ENCODE measurements at regions not wholly inside any gene's neighbourhood (a gene's known extent, or its start where the extent isn't known, plus 50 kb on each side); places are given as distances from the start of the nearest gene placed in this dataset.

- TF ChIP-seq ZC3H10 (CRISPR knock-in tag; IDR thresholded peaks at IDR 0.05) (no peak), ESRRG (CRISPR knock-in tag; IDR thresholded peaks at IDR 0.05) (no peak), TCF4 (CRISPR knock-in tag; IDR thresholded peaks at IDR 0.05; ENCODE audit: borderline replicate concordance) (no peak), ZFP3 (CRISPR knock-in tag; IDR thresholded peaks at IDR 0.05) (no peak), ARNTL (CRISPR knock-in tag; IDR thresholded peaks at IDR 0.05; ENCODE audit: borderline replicate concordance, low read depth) (no peak), GLIS3 (CRISPR knock-in tag; IDR thresholded peaks at IDR 0.05) (no peak), OSR1 (CRISPR knock-in tag; IDR thresholded peaks at IDR 0.05) (no peak), TOX (CRISPR knock-in tag; IDR thresholded peaks at IDR 0.05; ENCODE audit: borderline replicate concordance) (no peak), CSDC2 (CRISPR knock-in tag; IDR thresholded peaks at IDR 0.05) (no peak)
- TF ChIP-seq, protein P1, sequence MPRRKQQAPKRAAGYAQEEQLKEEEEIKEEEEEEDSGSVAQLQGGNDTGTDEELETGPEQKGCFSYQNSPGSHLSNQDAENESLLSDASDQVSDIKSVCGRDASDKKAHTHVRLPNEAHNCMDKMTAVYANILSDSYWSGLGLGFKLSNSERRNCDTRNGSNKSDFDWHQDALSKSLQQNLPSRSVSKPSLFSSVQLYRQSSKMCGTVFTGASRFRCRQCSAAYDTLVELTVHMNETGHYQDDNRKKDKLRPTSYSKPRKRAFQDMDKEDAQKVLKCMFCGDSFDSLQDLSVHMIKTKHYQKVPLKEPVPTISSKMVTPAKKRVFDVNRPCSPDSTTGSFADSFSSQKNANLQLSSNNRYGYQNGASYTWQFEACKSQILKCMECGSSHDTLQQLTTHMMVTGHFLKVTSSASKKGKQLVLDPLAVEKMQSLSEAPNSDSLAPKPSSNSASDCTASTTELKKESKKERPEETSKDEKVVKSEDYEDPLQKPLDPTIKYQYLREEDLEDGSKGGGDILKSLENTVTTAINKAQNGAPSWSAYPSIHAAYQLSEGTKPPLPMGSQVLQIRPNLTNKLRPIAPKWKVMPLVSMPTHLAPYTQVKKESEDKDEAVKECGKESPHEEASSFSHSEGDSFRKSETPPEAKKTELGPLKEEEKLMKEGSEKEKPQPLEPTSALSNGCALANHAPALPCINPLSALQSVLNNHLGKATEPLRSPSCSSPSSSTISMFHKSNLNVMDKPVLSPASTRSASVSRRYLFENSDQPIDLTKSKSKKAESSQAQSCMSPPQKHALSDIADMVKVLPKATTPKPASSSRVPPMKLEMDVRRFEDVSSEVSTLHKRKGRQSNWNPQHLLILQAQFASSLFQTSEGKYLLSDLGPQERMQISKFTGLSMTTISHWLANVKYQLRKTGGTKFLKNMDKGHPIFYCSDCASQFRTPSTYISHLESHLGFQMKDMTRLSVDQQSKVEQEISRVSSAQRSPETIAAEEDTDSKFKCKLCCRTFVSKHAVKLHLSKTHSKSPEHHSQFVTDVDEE (CRISPR knock-in tag; IDR thresholded peaks at IDR 0.05), result no peak
Measured at GRCh38 chr5:124580512-124580911, 165.9 kb downstream of the ZNF608 start (continued).

- TF ChIP-seq ZNF70 (CRISPR knock-in tag; IDR thresholded peaks at IDR 0.05), result no peak
- TF ChIP-seq ZC3H10 (CRISPR knock-in tag; IDR thresholded peaks at IDR 0.05), result no peak
- no peak for ATAC-seq
Measured at GRCh38 chr5:124576848-124577409, 169.5 kb downstream of the ZNF608 start.

DNA sequence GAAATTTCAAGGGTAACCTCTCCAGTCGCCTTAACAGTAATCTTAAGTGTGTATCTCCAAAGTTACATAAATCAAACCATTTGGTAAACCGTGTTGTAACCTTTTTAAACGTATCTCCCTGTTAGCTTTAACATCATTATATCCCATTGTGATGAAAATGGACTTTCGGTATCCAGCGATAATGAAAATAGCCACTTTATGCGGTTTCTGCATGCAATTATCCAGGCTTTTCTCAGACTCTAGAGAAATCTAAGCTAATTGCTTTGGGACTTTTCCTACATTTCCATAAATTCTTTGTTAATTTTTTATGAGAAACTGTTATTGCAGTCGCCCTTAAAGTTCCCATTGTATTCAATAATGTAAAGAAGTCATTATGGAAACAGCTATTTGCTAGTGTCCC lies 170.7 kb downstream of the ZNF608 start:
- TF ChIP-seq PPARA (CRISPR knock-in tag; IDR thresholded peaks at IDR 0.05; ENCODE audit: borderline replicate concordance) (no peak), ESRRG (CRISPR knock-in tag; IDR thresholded peaks at IDR 0.05) (no peak), ZFP30 (CRISPR knock-in tag; IDR thresholded peaks at IDR 0.05) (no peak), ZNF8 (CRISPR knock-in tag; IDR thresholded peaks at IDR 0.05) (no peak), SNAI2 (CRISPR knock-in tag; IDR thresholded peaks at IDR 0.05) (no peak), ZNF70 (CRISPR knock-in tag; IDR thresholded peaks at IDR 0.05) (no peak), ISL1 (CRISPR knock-in tag; IDR thresholded peaks at IDR 0.05) (no peak), ZFP3 (CRISPR knock-in tag; IDR thresholded peaks at IDR 0.05) (no peak), TOX (CRISPR knock-in tag; IDR thresholded peaks at IDR 0.05; ENCODE audit: borderline replicate concordance) (no peak), CSDC2 (CRISPR knock-in tag; IDR thresholded peaks at IDR 0.05) (no peak), GLIS3 (CRISPR knock-in tag; IDR thresholded peaks at IDR 0.05) (no peak), ARNTL (CRISPR knock-in tag; IDR thresholded peaks at IDR 0.05; ENCODE audit: borderline replicate concordance, low read depth) (no peak), OSR1 (CRISPR knock-in tag; IDR thresholded peaks at IDR 0.05) (no peak), BACH2 (CRISPR knock-in tag; IDR thresholded peaks at IDR 0.05; ENCODE audit: borderline replicate concordance) (no peak)
- TF ChIP-seq, protein P2, sequence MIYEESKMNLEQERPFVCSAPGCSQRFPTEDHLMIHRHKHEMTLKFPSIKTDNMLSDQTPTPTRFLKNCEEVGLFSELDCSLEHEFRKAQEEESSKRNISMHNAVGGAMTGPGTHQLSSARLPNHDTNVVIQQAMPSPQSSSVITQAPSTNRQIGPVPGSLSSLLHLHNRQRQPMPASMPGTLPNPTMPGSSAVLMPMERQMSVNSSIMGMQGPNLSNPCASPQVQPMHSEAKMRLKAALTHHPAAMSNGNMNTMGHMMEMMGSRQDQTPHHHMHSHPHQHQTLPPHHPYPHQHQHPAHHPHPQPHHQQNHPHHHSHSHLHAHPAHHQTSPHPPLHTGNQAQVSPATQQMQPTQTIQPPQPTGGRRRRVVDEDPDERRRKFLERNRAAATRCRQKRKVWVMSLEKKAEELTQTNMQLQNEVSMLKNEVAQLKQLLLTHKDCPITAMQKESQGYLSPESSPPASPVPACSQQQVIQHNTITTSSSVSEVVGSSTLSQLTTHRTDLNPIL (CRISPR knock-in tag; IDR thresholded peaks at IDR 0.05; ENCODE audit: low read depth), result no peak
- TF ChIP-seq, protein P3, sequence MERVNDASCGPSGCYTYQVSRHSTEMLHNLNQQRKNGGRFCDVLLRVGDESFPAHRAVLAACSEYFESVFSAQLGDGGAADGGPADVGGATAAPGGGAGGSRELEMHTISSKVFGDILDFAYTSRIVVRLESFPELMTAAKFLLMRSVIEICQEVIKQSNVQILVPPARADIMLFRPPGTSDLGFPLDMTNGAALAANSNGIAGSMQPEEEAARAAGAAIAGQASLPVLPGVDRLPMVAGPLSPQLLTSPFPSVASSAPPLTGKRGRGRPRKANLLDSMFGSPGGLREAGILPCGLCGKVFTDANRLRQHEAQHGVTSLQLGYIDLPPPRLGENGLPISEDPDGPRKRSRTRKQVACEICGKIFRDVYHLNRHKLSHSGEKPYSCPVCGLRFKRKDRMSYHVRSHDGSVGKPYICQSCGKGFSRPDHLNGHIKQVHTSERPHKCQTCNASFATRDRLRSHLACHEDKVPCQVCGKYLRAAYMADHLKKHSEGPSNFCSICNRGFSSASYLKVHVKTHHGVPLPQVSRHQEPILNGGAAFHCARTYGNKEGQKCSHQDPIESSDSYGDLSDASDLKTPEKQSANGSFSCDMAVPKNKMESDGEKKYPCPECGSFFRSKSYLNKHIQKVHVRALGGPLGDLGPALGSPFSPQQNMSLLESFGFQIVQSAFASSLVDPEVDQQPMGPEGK (CRISPR knock-in tag; IDR thresholded peaks at IDR 0.05; ENCODE audit: borderline replicate concordance), result no peak
- TF ChIP-seq, protein P1 (CRISPR knock-in tag; IDR thresholded peaks at IDR 0.05), result no peak
- TF ChIP-seq, protein P4, sequence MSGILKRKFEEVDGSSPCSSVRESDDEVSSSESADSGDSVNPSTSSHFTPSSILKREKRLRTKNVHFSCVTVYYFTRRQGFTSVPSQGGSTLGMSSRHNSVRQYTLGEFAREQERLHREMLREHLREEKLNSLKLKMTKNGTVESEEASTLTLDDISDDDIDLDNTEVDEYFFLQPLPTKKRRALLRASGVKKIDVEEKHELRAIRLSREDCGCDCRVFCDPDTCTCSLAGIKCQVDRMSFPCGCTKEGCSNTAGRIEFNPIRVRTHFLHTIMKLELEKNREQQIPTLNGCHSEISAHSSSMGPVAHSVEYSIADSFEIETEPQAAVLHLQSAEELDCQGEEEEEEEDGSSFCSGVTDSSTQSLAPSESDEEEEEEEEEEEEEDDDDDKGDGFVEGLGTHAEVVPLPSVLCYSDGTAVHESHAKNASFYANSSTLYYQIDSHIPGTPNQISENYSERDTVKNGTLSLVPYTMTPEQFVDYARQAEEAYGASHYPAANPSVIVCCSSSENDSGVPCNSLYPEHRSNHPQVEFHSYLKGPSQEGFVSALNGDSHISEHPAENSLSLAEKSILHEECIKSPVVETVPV (CRISPR knock-in tag; IDR thresholded peaks at IDR 0.05), result no peak
- ATAC-seq, result no peak
